K562 (cell line): ENCODE measurements at regions not wholly inside any gene's neighbourhood (a gene's known extent, or its start where the extent isn't known, plus 50 kb on each side); places are given as distances from the start of the nearest gene placed in this dataset.
"Not testable (repeated sequence)": the region's sequence is repeated elsewhere in the genome, so short reads cannot be mapped to it uniquely, and the experiment has no call there.

Experiments used
- ATAC-seq: fragments of 200-7000 bp; cut with Tn5 transposase; 3 replicates; pipeline ENCODE4 v1.9.1; 2020; ENCODE audit warnings: moderate library complexity
- BruUV-seq: library from RNA; stranded (reverse); fragments of 400-500 nt; replicated peaks from 2 replicates; lab custom pipeline; 2021; lab: Mats Ljungman, UMichigan
- CTCF ChIA-PET: fragments of 300-600 bp; formaldehyde crosslinking; extraction: SDS; loops from one replicate; lab custom pipeline; 2021; ENCODE audit warnings: low intra/inter-chr PET ratio; lab: Yijun Ruan, JAX
- POLR2A ChIA-PET: fragments of 300-600, 350-650 bp; sonication (Branson Sonifier 250); formaldehyde crosslinking; extraction: SDS; loops from one replicate; lab custom pipeline; 2021; ENCODE audit warnings: antibody characterized with exemption, inconsistent platforms; lab: Yijun Ruan, JAX
- DNase-seq, 4 experiments: peaks; one replicate each; pipeline versions ENCODE4 v3.0.0 to v3.0.0-alpha.2; 2011 to 2018; ENCODE audit warnings: low spot score in 3 of 4, mixed read lengths in 3 of 4; ENCODE audit errors: extremely low read depth in 1 of 4
- FAIRE-seq: peaks from 2 replicates; lab custom pipeline; 2011; peaks lifted over from hg19 to GRCh38; lab: Jason Lieb, UNC
- H2AFZ ChIP-seq: 2 replicates; pipeline ENCODE4 v1.6.0; 2011; ENCODE audit warnings: low read depth, low read length, control low read depth, inconsistent platforms
- H3K27ac ChIP-seq: fragments of 200-600 bp; 3 replicates; pipeline ENCODE4 v1.8.0; 2011; ENCODE audit warnings: low read depth, mild to moderate bottlenecking, control low read depth, inconsistent platforms, low read length, moderate library complexity, mixed read lengths; ENCODE audit errors: extremely low read depth
- H3K27me3 ChIP-seq, 2 experiments: fragments of 300-600 bp in 1 of 2; 2 replicates in 1 of 2; 3 replicates in 1 of 2; pipeline versions ENCODE4 v1.6.0 to v1.8.0; 2011; ENCODE audit warnings: inconsistent platforms in 2 of 2, low read length in 2 of 2, mild to moderate bottlenecking in 1 of 2, mixed read lengths in 1 of 2, moderate library complexity in 1 of 2; ENCODE audit not compliant: control insufficient read depth in 2 of 2, insufficient read depth in 2 of 2
- H3K36me3 ChIP-seq: fragments of 300-600 bp; 3 replicates; pipeline ENCODE4 v1.8.0; 2011; ENCODE audit warnings: mild to moderate bottlenecking, low read length, inconsistent platforms; ENCODE audit not compliant: control insufficient read depth, insufficient read depth
- H3K4me1 ChIP-seq, 2 experiments: fragments of 200-600 bp in 1 of 2; replicated peaks in 1 of 2; 2 replicates in 1 of 2; 3 replicates in 1 of 2; pipeline versions ENCODE4 v1.5.1 to v1.8.0; 2011; ENCODE audit warnings: inconsistent platforms in 2 of 2, low read length in 2 of 2, mild to moderate bottlenecking in 1 of 2, mixed read lengths in 1 of 2, moderate library complexity in 1 of 2; ENCODE audit not compliant: control insufficient read depth in 2 of 2, insufficient read depth in 2 of 2
- H3K4me2 ChIP-seq: 2 replicates; pipeline ENCODE4 v1.6.1; 2011; ENCODE audit warnings: low read length, control low read depth, inconsistent platforms, mixed read lengths; ENCODE audit not compliant: insufficient read depth
- H3K4me3 ChIP-seq: fragments of 200-600 bp; sonication (generic), shearing (Covaris generic); 2 replicates; pipeline ENCODE4 v1.5.1; 2016; ENCODE audit warnings: control low read depth, inconsistent platforms
- H3K79me2 ChIP-seq: fragments of 200-600 bp; 3 replicates; pipeline ENCODE4 v1.8.0; 2011; ENCODE audit warnings: low read length, inconsistent platforms; ENCODE audit not compliant: control insufficient read depth, insufficient read depth
- H3K9ac ChIP-seq, 2 experiments: 2 replicates each; pipeline versions ENCODE4 v1.6.0 to v1.6.1; 2011; ENCODE audit warnings: low read depth in 2 of 2, low read length in 2 of 2, control low read depth in 1 of 2, inconsistent platforms in 1 of 2, mild to moderate bottlenecking in 1 of 2, mixed read lengths in 1 of 2; ENCODE audit not compliant: insufficient read depth in 1 of 2
- H3K9me1 ChIP-seq: one replicate; pipeline ENCODE4 v1.6.0; 2011; ENCODE audit warnings: inconsistent platforms, mild to moderate bottlenecking, low read length, moderate library complexity; ENCODE audit not compliant: control insufficient read depth, insufficient read depth
- H3K9me3 ChIP-seq: replicated peaks from 2 replicates; pipeline ENCODE4 v1.5.1; 2011; ENCODE audit warnings: low read depth, low read length, inconsistent platforms; ENCODE audit not compliant: control insufficient read depth, insufficient read depth
- H4K20me1 ChIP-seq: replicated peaks from 2 replicates; pipeline ENCODE4 v1.6.1; 2011; ENCODE audit warnings: low read length, inconsistent platforms, mixed read lengths; ENCODE audit not compliant: control insufficient read depth, insufficient read depth
- BCOR ChIP-seq: fragments of 450-650 bp; IDR thresholded peaks from 2 replicates; pipeline ENCODE4 v1.6.1; 2016
- BRF1 ChIP-seq: IDR thresholded peaks from 3 replicates; pipeline ENCODE4 v1.6.1; 2011; ENCODE audit warnings: borderline replicate concordance, mild to moderate bottlenecking; ENCODE audit not compliant: insufficient read length; ENCODE audit errors: extremely low read depth
- CBX3 ChIP-seq, 2 experiments: IDR thresholded peaks; 1 replicate in 1 of 2; 2 replicates in 1 of 2; pipeline ENCODE4 v1.6.1; 2012; ENCODE audit warnings: inconsistent platforms in 2 of 2, low read length in 2 of 2, borderline replicate concordance in 1 of 2, control low read depth in 1 of 2
- CHD1 ChIP-seq: fragments of 200-600 bp; sonication (generic); IDR thresholded peaks from one replicate; pipeline ENCODE4 v1.6.1; 2012; ENCODE audit warnings: mild to moderate bottlenecking, moderate library complexity, low read length, inconsistent platforms
- PPARD ChIP-seq: fragments of 250-450 bp; sonication (Bioruptor Pico); IDR thresholded peaks from 2 replicates; pipeline ENCODE4 v1.8.0; 2022; ENCODE audit warnings: inconsistent platforms, mild to moderate bottlenecking, moderate library complexity
- REST ChIP-seq, 2 experiments: fragments of 450-650 bp; formaldehyde crosslinking in 1 of 2; IDR thresholded peaks; 2 replicates each; pipeline versions ENCODE4 v1.4.0 to v1.6.1; 2014 to 2020; ENCODE audit warnings: mild to moderate bottlenecking in 2 of 2, borderline replicate concordance in 1 of 2, low read depth in 1 of 2
- WGBS: fragments of 100-300 bp; shearing (Covaris generic); methylation state at CpG from one replicate; pipeline ENCODE4 v1.1.6; 2016; ENCODE audit warnings: low coverage, mixed read lengths; ENCODE audit not compliant: insufficient coverage; ENCODE audit errors: missing lambda C conversion rate; 5-methylcytosine and 5-hydroxymethylcytosine counted together
- in situ Hi-C: fragments of 300-500 bp; cut with MboI; formaldehyde crosslinking; loops from 4 replicates; pipeline ENCODE4 v1.15.0; 2018; ENCODE audit warnings: inconsistent platforms, mixed read lengths
- intact Hi-C: fragments of 100-400 bp; cut with micrococcal nuclease; formaldehyde crosslinking; loops from 2 replicates; pipeline ENCODE4 v1.14.2; 2022
- TF ChIP-seq, protein P1 (sequence below), 2 experiments: fragments of 450-650 bp; conservative IDR thresholded peaks; 2 replicates each; pipeline ENCODE4 v1.6.1; 2017; ENCODE audit warnings: mild to moderate bottlenecking in 2 of 2, moderate library complexity in 2 of 2

- TF ChIP-seq, protein P1, sequence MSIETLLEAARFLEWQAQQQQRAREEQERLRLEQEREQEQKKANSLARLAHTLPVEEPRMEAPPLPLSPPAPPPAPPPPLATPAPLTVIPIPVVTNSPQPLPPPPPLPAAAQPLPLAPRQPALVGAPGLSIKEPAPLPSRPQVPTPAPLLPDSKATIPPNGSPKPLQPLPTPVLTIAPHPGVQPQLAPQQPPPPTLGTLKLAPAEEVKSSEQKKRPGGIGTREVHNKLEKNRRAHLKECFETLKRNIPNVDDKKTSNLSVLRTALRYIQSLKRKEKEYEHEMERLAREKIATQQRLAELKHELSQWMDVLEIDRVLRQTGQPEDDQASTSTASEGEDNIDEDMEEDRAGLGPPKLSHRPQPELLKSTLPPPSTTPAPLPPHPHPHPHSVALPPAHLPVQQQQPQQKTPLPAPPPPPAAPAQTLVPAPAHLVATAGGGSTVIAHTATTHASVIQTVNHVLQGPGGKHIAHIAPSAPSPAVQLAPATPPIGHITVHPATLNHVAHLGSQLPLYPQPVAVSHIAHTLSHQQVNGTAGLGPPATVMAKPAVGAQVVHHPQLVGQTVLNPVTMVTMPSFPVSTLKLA (conservative IDR thresholded peaks at IDR 0.05) = no peak
- TF ChIP-seq PPARD (CRISPR knock-in tag) (no peak), BCOR (no peak), CHD1 (no peak), CBX3 (IDR thresholded peaks at IDR 0.05; ENCODE audit: borderline replicate concordance in 1 of 2, low read length in 2 of 2) (no peak), REST (IDR thresholded peaks at IDR 0.05; ENCODE audit: borderline replicate concordance) (no peak), REST (CRISPR knock-in tag; IDR thresholded peaks at IDR 0.05; ENCODE audit: low read depth) (no peak), BRF1 (no peak)
Observed at GRCh38 chr3:106108925-106109324, 240.1 kb upstream of the CBLB start (continued).

DNA sequence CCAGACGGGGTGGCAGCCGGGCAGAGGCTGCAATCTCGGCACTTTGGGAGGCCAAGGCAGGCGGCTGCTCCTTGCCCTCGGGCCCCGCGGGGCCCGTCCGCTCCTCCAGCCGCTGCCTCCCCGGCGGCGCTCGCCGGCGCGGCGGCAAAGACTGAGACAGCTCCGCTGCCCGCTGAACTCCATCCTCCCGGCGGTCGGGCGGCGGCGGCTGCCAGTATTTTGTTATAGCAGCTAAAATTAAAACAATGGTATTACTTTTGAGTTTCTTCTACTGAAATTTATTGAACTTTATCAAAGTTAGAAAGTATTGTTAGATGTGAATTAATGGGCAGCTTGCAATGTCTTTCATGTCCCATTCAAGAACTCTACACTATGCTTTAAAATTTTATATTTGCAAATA, 243.7 kb upstream of the CBLB start:
- H3K4me3 ChIP-seq, H3K9me3 ChIP-seq, BruUV-seq, H3K27me3 ChIP-seq, H3K27ac ChIP-seq, CTCF ChIA-PET, H3K36me3 ChIP-seq, H3K4me2 ChIP-seq, in situ Hi-C loops, POLR2A ChIA-PET, intact Hi-C loops, H3K9me1 ChIP-seq, FAIRE-seq, H3K9ac ChIP-seq, H3K79me2 ChIP-seq, H2AFZ ChIP-seq, DNase-seq, H4K20me1 ChIP-seq, ATAC-seq: not testable (repeated sequence)
- peaks cover 5 to 14% of the 10 kb centered on the region in 2 experiments; a peak in 3 of 5 replicates for H3K4me1 ChIP-seq
- 100% methylated on average over 4 of the region's 26 CpGs for WGBS
